ENCODE measurements at regions not wholly inside any gene's neighbourhood (a gene's known extent, or its start where the extent isn't known, plus 50 kb on each side); places are given as distances from the start of the nearest gene placed in this dataset.
"Not testable (repeated sequence)": the region's sequence is repeated elsewhere in the genome, so short reads cannot be mapped to it uniquely, and the experiment has no call there.

DNA sequence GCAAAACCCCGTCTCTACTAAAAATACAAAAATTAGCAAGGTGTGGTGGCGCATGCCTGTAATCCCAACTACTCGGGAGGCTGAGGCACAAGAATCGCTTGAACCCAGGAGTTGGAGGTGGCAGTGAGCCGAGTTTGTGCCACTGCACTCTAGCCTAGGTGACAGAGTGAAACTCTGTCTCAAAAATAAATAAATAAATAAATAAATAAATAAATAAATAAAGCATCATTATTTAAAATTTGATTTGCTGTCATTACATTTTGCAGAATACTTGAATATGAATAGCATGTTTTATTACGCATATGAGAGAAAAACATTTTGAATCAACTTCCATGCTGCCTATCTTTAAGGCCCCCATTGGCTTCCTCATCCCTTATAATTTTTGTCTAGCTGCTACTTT, 53.4 kb upstream of the MED14 start:
- DNase-seq, result not testable (repeated sequence)

DNA sequence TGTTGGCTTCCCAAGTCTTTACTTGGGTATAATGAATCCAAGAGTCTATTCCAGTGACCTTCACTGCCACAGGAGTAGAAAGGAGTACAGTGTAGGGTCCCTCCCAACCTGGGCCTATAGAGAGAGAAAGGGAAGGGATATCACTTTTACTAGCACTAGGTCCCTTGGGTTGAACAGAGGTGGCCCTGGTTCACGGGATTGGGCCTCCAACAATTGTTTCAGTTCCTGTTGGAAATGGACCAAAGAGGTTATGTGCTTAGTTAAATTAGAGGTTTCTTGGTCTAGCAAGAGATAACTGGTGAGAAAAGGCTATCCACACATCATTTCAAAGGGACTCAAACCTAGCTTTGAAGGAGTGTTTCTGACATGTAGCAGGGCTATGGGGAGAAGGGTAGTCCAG, 57.1 kb upstream of the MED14 start:
- no peak for DNase-seq

DNA sequence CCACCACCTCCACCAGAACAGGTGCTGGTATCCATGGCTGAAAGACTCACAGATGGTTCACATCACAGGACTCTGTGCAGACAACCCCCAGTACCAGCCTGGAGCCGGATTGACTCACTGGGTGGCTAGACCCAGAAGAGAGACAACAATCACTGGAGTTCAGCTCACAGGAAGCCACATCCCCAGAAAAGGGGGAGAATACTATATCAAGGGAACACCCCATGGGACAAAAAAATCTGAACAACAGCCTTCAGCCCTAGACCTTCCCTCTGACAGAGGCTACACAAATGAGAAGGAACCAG, 59.4 kb upstream of the MED14 start:
- DNase-seq, result not testable (repeated sequence)

DNA sequence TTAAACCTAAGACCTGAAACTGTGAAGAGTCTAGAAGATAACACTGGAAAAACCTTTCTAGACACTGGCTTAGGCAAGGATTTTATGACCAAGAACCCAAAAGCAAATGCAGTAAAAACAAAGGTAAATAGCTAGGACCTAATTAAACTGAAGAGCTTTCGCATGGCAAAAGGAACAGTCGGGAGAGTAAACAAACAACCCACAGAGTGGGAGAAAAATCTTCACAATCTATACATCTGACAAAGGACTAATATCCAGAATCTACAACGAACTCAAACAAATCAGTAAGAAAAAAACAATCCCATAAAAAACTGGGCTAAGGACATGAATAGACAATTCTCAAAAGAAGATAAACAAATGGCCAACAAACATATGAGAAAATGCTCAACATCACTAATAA, 64.4 kb upstream of the MED14 start:
- not testable (repeated sequence) for DNase-seq

DNA sequence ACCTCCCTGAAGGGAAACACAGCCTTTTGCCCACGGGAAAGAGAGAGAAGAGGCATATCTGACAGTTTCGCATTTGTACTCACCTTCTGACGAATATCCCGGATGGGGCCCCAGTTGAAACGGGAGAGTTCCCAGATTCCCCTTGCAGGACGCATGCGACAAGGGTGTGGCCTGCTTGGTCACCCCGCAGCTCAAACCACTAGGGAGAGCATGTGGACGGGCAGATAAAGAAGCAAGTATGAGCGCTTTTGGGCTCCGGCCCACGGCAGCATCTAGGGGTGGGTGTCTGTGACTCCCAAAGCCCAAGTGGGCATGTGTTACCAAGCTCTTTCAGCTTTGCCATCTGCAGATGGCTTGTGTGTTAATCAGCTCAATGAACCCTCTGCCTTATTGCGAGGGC, 70.1 kb upstream of the MED14 start:
- DNase-seq, result no peak

DNA sequence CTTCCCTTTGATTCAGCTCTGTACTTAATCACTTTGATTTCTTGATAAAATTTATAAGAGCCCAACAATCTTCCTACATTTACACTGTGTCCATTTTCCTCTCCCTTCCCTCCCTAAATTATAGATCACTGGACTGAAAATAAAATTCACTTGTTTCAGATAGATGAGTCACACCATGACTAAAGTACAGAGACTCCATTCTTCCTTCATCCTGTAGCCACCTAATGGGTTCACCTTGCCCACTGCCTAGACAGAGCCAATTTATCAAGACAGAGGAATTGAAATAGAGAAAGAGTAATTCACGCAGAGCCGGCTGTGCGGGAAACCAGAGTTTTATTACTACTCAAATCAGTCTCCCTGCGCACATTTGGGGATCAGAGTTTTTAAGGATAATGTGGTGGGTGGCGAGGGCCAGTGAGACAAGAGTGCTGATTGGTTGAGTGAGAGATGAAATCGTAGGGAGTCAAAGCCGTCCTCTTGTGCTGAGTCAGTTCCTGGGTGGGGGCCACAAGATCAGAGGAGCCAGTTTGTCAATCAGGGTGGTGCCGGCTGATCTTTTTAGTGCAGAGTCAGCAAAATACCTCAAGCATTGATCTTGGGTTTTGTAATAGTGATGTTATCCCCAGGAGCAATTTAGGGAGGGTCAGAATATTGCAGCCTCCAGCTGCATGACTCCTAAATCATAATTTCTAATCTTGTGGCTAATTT, 71.3 kb upstream of the MED14 start:
- DNase-seq, result no peak

DNA sequence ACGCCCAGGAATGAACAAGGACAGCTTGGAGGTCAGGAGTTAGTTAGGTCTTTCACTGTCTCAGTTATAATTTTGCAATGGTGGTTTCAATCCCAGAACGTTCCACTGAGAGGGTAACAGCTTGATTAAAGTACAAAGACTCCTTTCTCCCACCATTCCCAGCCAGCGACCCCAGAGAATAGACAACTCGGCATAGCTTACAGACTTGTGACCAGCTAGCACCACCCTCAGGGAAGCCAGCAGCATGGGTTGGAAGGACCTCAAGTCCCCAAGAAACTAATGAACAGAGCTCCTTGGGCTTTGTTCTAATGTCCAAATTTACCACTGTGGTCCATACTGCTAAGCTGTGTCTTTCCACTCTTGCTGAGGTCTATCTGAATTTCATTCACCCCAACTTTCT, 72.0 kb upstream of the MED14 start:
- DNase-seq, result no peak

DNA sequence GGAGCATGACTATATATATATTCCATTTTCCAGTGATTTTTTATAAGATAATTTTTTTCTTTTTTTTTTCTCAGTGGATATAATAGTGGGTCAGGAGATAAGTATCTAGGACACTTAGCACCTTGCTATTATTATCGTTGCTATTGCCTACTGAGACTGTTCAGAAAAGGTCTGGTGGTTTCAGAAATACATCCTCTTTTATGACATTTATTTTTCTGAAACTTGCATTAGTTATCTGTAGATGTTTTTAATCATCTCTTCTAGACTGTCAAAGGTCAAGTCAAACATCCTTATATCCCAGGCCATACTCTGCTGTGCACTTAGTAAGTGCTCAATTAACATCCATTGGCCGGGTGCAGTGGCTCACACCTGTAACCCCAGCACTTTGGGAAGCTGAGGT, 72.9 kb upstream of the MED14 start:
- no peak for DNase-seq

DNA sequence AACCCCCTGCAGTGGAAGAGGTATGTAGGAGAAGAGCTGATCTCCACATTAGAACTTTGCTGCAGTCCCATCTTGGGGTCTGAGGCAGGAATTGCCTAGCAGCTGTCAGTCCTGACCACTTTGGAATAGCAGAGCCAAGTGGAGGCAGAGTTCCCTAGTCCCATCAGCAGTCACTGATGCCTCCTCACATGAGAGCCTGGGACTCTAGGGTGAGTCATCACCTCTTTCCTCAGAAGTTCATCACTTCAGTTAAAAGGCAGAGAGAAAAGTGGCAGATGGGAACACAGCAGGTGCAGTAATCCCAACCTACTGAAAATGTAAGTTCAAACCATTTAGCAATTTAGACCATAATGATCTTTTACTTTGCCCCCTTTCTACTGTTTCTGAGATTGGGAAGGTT, 73.9 kb upstream of the MED14 start:
- DNase-seq, result no peak

DNA sequence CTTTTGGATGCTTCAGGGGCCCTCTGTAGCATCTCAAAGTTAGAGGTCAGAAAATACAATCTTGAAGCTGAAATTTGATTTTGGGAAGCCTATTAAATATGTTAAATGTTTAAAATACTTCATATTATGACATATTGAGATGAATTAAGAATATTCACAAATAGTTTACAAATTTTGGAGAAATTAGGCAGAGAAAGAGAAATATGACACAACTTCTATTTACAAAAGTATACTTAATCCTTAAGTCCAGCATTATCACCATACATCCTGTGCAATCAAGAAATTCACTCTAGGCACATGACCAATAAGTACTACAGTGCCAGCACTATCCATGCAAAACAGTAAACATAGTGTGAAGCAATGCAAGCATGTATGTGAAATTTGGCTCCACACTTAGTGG, 79.7 kb upstream of the MED14 start:
- DNase-seq, result not testable (repeated sequence)

DNA sequence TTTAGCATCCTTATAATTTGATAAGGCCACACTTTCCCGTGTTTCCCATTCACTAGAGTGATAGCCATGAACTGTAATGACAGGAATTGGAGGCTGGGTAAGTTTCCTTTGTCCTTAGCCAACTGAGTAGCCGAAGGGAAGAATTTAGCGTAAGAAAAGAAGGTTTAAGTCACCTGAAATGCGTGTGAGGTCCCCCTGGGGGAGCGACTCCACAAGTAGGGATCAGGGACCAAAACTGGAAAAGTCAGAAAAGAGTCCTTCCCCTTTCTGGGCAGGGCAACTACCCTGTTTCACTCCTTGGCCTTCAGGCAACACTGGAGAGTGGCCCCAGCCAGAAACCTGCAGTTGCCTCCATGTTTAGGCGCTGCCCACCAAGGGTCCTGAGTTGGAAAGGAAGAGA, 81.6 kb upstream of the MED14 start:
- DNase-seq, result no peak

DNA sequence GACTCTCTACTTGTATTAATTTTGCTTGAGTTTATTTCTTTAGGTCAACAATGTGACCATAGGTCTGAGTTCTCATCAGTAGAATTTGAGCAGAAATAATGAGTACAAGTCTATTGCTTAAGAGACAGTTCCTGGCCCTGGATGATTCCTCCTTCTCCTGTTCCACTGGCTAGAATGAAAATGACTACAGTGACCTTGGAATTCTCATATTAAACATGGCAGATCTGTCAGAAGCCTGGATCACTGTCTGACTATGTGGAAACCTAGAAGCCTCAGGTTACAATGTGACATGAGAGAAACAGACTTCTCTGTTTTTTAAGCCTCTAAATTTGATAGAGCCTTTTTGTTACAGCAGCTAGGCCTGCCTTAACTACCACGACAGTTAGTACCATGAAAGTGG, 82.9 kb upstream of the MED14 start:
- no peak for DNase-seq

DNA sequence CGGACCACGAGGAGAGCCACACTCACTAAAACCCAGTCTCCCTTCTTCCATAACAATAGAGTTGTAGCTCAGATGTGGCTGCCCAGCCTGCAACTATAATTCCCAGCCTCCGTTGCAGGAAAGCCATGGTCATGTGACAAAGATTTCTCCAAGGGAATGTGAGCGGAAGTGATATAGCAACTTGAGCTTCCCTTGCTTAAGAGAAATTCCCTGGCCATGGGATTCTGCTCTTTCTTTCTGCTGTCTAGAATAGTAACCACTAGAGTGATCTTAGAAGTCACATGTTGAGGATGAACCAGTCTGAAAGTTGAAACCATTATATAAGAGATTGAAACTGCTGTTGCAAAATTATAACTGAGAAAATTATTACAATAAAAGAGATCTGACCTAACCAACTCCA, 86.4 kb upstream of the MED14 start:
- no peak for DNase-seq

DNA sequence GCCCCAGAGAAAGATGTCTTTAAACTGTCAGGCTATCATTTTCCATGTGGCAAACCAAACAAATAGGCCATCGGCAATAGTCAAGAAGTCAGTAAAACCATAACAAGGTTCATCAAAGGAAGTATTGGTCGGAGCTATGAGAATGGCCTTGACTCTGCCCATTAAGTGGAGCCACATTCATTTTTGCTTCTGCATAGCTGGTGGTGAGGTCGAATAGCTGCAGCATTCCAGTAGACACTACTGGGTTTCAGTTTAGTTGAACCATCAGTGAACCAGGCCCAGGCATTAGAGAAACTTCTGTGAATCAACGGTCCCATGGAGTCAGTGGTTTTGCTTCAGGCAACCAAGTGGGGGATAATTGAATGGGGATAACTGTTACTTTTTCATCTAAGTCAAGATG, 92.0 kb upstream of the MED14 start:
- no peak for DNase-seq

DNA sequence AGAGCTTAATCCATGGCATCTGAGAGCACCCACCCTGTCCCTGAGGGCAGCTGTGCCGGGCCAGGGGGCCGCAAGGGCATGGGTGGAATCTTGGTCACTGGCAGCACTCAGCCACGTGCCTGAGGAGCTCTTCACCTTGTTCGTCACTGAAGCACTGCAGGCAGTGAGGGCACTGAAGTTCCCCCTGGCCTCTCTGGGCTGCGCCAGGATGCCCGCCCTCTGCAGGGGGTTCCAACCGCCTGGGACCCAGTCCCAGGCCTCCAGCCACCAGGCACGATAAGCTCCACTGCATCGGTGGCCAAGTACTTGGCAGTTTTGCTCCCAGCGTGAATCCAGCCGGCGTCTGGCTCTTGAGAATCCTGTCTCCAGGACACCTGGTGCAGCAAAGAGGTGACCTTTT, 96.4 kb upstream of the MED14 start:
- no peak for DNase-seq

DNA sequence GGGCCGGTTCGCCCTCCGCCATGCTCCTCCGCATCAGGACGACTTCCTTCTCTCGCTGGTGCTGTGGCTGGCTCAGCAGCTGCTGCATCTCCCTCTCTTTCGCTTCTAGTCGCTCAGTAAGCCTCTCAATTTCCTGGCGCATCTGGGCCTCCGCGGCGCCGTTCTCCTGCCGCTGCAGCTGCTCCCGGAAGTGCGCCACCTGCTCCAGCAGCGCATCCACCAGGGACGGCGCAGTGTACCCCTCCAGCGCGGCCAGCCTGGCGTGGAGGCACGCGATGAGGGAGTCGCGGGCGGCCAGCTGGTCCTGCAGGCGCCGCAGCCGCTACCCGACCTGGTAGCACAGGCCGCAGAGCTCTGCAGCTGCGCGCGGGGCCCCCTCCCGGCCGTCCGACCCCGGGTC, 97.4 kb upstream of the MED14 start:
- DNase-seq, result no peak

DNA sequence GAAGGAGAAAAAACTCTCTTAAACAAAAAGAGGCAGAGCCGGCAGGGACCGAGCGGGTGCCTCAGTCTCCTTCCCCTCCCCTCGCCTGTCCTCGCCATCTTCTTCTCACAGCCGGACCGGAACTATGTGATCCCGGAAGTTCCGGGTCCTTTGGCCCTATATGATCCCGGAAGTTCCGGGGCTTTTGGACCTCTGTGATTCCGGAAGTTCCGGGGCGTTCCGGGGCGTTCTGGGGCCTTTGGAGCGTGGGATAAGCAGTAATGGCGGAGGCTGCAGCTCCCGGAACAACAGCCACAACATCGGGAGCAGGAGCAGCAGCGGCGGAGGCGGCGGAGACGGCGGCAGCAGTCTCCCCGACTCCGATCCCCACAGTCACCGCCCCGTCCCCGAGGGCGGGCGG, 98.9 kb upstream of the MED14 start:
- DNase-seq, result no peak

DNA sequence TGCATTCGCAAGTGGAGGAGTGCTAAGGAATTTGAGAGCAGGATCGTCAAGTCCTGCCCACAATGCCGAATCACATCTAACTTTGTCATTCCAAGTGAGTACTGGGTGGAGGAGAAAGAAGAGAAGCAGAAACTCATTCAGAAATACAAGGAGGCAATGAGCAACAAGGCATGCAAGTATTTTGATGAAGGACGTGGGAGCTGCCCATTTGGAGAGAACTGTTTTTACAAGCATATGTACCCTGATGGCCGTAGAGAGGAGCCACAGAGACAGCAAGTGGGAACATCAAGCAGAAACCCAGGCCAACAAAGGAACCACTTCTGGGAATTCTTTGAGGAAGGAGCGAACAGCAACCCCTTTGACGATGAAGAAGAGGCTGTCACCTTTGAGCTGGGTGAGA, 100.2 kb upstream of the MED14 start:
- DNase-seq, result no peak

DNA sequence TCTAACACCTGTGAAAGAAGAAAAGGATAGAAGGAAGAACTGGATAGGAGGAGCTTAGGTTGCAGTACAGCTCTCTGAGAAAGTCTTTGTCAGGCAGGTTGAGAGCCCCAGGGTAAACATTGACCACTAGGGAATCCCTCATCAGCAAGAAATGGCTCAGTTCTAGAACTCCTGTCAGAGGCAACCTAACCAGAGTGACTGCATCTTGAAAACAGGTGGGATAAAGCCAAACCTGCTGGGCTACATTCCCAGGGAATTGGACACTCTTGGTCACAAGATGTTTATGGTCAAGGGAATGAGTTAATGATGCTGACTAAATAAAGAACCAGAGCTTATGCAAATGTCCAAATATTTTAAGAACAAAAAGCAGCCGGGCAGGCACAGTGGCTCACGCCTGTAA, 108.3 kb upstream of the MED14 start:
- DNase-seq, result no peak

DNA sequence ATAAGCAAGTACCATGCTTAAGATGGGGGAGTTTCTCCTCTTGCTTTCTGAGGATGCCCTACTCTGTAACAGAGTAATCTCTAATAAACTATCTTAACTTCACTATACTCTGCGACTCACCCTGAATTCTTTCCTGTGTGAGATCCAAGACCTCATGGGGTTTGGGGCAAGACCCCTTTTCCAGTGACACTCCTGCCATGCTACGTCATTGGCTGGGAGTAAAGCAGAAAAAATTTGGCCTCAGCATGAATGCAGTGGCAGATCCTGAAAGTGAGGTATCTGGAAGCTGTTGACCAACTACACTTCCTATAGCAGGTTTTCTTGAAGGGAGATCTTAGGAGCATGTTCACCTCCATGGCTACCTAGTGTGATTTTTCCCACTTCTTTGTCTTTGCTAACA, 109.1 kb upstream of the MED14 start:
- no peak for DNase-seq

DNA sequence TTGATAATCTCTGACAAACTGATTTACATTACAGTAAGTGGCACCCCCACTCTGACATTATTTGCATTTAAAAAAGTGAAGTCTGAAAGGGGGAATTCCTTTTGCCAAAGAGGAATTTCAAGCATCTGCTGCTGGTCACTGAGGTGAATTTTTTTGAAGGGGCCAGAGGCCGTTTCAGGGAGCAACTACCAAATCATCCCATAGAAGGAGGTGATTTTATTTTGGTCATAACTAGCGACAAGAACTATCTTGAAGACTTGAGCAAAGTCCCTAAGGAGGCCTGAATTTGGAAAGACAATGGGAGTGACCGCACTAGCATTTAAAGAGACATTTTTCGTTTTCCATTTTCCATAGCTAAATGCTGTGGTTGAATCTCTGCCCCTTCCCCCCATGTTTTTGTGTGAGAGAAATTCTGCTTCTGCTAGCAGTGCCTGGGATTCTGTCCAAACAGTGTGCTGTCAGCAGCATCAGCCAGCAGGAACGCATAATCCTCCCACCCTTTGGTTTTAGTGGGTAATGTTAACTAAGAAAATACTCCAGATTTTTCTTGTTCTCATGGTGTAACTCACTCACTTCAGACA, 110.1 kb upstream of the MED14 start:
- no peak for DNase-seq

DNA sequence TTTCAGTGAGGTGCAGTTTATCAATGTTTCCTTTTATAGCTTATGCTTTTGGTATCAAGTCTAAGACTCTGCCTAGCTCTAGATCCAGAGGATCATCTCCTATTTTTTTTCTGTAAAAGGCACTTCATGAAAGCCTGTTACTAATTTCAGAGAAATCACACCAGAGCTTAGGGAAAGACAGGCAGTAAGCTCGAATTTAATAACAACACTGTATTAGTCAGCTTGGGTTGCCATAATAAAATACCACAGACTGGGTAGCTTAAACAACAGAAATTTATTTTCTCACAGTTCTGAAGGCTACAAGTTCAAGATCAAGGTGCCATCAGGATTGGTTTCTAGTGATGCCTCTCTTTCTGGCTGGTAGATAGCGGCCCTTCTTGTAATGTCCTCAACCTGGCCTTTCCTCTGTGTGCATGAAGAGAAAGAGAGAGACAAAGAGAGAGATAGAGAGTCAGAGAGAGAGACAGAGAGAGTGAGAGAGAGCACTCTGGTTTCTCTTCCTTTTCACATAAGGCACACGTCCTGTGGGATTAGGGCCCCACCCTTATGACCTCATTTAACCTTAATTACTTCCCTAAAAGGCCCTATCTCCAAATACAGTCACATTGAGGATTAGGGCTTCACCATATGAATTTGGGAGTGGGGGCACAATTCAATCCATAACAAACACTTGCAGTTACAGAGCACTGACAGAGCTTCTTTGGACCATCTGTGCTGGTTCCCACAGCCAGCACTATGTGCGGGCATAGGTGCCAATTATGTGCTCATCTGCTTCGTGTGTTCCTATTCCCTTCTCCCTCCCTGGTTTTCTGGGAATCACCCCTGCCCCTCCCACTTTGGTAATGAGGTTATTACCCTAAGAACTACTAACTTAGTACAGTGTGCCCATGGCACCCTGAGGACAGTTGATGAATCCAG, 114.8 kb upstream of the MED14 start:
- DNase-seq, result no peak

DNA sequence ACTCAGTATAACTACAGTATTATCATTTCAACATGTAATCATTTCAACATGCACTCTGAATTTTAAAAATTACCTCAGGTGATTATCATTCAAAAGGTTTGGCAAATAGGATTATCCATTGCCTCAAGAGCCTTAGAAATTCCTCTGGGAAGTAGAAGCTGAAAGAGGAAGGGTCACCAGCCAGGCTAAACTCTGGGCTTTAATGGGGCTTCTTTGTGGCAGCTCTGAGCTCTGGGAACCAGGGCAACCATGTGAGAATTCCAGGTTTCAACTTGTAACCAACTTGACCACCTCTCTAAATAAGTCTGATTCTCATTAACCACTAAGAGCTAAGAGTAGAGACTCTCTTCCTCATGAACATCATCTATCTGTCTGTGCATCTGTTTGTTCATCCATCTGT, 117.2 kb upstream of the MED14 start:
- no peak for DNase-seq

All from stimulated activated CD4-positive, alpha-beta T cell treated with anti-CD3 and anti-CD28 coated beads, Interleukin-15, amount 100 ng/mL, for 24 hours (primary cell).